ENCODE measurements at regions not wholly inside any gene's neighbourhood (a gene's known extent, or its start where the extent isn't known, plus 50 kb on each side); places are given as distances from the start of the nearest gene placed in this dataset.

DNA sequence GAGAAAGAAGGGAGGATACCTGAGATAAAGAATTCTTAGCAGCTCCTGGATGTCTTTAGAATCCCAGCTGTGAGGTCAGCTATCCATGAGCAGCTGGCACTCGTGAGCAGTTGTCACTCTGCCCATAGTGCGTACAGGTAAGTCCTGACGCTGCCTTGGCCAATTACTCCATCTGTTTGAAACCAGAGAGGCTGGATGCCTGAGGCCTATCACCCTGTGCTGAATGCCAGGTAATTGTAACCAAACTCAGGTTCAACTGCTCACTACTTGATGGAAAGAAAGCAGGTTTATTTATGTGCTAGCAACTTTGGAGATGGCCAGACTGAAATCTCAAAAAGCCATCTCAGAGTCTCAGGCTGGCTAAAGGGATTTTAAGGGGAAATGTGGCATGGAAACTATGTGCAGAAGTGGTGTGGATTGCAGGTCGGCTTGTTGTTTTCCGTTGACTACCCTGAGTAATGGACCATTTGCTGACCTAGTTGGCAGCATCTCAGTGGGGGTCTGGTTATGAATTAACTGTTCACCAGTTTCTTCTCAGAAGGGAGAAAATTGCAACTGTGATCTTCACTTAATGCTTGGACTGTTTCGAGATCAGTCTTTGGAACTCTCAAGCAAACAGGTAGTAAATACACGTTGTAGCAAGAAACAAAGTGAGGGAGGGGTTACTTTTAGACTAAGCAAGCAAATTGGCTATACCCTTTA lies 1614.0 kb upstream of the PCDH10 start:
- DNase-seq = no peak
- H3K27me3 Mint-ChIP-seq (ENCODE audit: insufficient read depth) = no peaks in the 10 kb centered on the region; the same call in none of the 2 replicates
- no peaks in the 10 kb centered on the region for H3K4me1 Mint-ChIP-seq (ENCODE audit: low read depth)
- no peak overlapping the region for H3K27ac Mint-ChIP-seq
- no peak overlapping the region for H3K4me3 Mint-ChIP-seq
- no peaks in the 10 kb centered on the region; the same call in 1 of the 2 replicates for H3K36me3 Mint-ChIP-seq (ENCODE audit: low read depth)
- TF ChIP-seq, protein P1, sequence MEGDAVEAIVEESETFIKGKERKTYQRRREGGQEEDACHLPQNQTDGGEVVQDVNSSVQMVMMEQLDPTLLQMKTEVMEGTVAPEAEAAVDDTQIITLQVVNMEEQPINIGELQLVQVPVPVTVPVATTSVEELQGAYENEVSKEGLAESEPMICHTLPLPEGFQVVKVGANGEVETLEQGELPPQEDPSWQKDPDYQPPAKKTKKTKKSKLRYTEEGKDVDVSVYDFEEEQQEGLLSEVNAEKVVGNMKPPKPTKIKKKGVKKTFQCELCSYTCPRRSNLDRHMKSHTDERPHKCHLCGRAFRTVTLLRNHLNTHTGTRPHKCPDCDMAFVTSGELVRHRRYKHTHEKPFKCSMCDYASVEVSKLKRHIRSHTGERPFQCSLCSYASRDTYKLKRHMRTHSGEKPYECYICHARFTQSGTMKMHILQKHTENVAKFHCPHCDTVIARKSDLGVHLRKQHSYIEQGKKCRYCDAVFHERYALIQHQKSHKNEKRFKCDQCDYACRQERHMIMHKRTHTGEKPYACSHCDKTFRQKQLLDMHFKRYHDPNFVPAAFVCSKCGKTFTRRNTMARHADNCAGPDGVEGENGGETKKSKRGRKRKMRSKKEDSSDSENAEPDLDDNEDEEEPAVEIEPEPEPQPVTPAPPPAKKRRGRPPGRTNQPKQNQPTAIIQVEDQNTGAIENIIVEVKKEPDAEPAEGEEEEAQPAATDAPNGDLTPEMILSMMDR (IDR thresholded peaks at IDR 0.05) = no peak
- H3K9me3 Mint-ChIP-seq = peaks cover 18% of the 10 kb centered on the region

DNA sequence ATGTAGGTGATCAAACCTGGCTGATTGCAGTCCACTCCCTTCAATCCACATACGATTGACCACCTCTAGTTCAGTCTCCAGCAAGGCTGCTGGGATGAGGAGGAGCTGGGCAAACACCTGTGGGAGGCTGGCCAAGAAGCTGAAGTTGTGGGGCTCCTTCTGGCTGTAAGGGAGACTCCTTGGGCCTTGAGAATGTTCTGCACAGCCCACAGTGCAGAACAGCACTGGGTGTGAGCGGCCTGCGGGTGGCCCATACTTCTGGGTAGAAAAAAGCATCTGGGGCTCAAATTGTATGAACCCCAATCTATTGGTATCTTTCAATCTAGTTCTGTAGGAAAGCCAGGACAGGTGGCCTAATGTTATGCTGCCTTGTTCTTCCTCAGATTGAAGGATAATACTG lies 1608.8 kb upstream of the PCDH10 start:
- H3K27ac Mint-ChIP-seq = no peak overlapping the region
- no peak for DNase-seq
- no peaks in the 10 kb centered on the region; the same call in 1 of the 2 replicates for H3K36me3 Mint-ChIP-seq (ENCODE audit: low read depth)
- H3K4me1 Mint-ChIP-seq (ENCODE audit: low read depth) = no peaks in the 10 kb centered on the region
- TF ChIP-seq, protein P1 (IDR thresholded peaks at IDR 0.05) = no peak
- H3K4me3 Mint-ChIP-seq = no peak overlapping the region
- no peaks in the 10 kb centered on the region; the same call in 1 of the 2 replicates for H3K27me3 Mint-ChIP-seq (ENCODE audit: insufficient read depth)
- peaks cover 9% of the 10 kb centered on the region; the same call in 1 of the 2 replicates for H3K9me3 Mint-ChIP-seq

DNA sequence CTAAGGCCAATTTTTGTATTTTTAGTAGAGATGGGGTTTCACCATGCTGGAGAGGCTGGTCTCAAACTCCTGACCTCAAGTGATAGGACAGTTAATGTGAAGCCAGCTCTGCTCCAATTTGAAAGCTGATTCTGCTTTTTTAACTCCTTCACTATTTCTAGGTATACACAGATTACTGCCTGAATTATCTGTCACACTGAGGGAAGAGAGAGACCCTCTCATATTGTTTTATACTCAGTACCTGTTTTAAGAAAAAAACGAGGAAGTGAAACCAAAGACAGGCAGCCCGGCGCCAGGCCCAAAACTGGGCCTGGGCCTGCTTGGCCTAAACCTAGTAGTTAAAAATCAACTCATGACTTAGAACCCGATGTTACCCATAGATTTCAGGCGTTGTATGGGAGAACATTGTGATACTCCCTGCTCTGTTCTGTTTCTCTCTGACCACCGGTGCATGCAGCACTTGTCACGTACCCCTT lies 1601.5 kb upstream of the PCDH10 start:
- H3K36me3 Mint-ChIP-seq (ENCODE audit: low read depth) = no peaks in the 10 kb centered on the region
- H3K9me3 Mint-ChIP-seq = peaks cover 4% of the 10 kb centered on the region; the same call in 1 of the 2 replicates
- H3K4me3 Mint-ChIP-seq = no peak overlapping the region
- TF ChIP-seq, protein P1 (IDR thresholded peaks at IDR 0.05) = no peak
- no peak overlapping the region for H3K27ac Mint-ChIP-seq
- H3K4me1 Mint-ChIP-seq (ENCODE audit: low read depth) = no peaks in the 10 kb centered on the region
- DNase-seq = no peak
- H3K27me3 Mint-ChIP-seq (ENCODE audit: insufficient read depth) = no peaks in the 10 kb centered on the region

DNA sequence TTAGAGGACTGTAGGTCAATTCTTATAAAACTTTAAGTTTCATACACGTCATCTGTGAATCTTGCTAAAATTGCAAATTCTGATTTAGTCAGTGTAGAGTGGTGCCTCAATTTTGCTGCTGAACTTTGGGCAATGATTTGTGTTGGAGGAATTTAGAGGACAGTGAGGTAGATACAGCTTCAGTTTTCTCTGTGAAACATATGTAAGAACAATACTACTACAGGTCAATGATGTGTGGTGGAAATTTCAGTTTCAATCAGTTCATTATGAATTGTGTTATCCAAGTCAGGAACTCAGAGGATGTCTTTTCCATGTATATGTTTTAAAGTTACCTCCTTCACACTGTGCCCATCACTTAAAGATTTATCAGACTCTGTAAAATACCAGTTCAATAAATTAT lies 1597.8 kb upstream of the PCDH10 start:
- no peaks in the 10 kb centered on the region; the same call in 1 of the 2 replicates for H3K27me3 Mint-ChIP-seq (ENCODE audit: insufficient read depth)
- H3K4me3 Mint-ChIP-seq = no peak overlapping the region
- TF ChIP-seq, protein P1 (IDR thresholded peaks at IDR 0.05) = no peak
- DNase-seq = no peak
- no peaks in the 10 kb centered on the region for H3K4me1 Mint-ChIP-seq (ENCODE audit: low read depth)
- H3K27ac Mint-ChIP-seq = no peak overlapping the region
- H3K9me3 Mint-ChIP-seq = peaks cover 4% of the 10 kb centered on the region; the same call in 1 of the 2 replicates
- H3K36me3 Mint-ChIP-seq (ENCODE audit: low read depth) = no peaks in the 10 kb centered on the region

DNA sequence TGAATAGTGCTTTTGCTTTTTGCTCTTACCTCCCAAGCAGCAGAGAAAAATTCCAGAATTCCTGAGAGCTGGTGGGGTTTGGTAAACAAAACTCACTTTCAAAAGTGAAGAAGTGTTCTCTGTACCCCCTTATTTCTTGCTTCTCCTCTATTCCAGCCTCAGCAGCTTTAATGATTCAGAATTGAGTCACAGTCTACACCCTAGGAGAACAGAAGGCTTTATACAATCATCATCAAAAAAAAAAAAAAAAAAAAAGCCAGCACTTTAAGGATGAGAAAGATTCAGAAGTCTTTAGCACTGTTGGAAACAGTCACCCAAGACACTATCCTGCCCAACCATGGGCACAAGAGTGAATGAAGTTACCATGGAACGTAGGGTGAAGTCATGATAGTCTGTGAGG lies 1583.1 kb upstream of the PCDH10 start:
- Mint-ChIP-seq H3K9me3 (peaks cover 8% of the 10 kb centered on the region; the same call in 1 of the 2 replicates), H3K4me3 (no peak overlapping the region), H3K36me3 (ENCODE audit: low read depth) (no peaks in the 10 kb centered on the region), H3K4me1 (ENCODE audit: low read depth) (no peaks in the 10 kb centered on the region), H3K27ac (no peak overlapping the region), H3K27me3 (ENCODE audit: insufficient read depth) (no peaks in the 10 kb centered on the region; the same call in 1 of the 2 replicates)
- DNase-seq = no peak
- TF ChIP-seq, protein P1 (IDR thresholded peaks at IDR 0.05) = no peak
